AML-193 (cell line): ENCODE measurements at regions not wholly inside any gene's neighbourhood (a gene's known extent, or its start where the extent isn't known, plus 50 kb on each side); places are given as distances from the start of the nearest gene placed in this dataset.

Experiments
- DNase-seq, 2 experiments: peaks; one replicate each; lab custom pipeline; 2025; lab: John Stamatoyannopoulos, UW

DNA sequence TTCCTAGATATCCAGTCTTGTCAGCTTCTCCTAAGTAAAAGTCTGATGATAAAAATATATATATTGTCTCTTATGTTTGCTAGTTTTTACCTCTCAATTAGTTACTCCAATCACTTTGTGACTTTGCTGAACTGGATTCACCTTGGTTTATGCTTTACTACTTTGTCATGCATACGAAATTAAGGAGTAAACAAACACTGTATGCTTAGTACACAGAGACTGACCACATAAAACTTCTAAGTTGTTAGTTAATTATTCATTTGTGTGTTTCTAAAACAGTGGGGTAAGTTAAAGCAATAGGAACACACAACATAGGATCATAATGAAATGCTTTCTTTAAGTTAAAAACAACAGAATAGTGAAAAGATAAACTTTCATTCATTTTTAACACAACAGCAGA is 877.3 kb upstream of the MAP3K7 start:
- no peak for DNase-seq

DNA sequence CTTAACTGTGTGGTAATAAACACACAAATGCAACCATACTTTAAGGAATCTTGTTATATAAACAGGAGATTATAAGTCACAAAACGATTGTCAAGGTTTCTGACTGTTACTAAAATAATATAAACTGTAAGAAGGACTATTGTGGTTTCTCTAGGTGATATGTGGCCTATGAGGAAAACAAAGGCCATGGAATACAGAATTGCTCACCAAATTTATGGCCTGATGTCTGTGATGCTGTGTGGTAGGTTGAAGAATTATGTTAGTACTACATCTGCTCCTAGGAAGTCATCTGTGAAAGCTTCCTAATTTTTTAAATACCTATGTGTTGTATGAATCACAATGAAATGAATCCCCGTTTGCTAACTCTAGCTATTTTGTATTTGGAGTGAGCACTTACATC is 875.4 kb upstream of the MAP3K7 start:
- DNase-seq: no peak

DNA sequence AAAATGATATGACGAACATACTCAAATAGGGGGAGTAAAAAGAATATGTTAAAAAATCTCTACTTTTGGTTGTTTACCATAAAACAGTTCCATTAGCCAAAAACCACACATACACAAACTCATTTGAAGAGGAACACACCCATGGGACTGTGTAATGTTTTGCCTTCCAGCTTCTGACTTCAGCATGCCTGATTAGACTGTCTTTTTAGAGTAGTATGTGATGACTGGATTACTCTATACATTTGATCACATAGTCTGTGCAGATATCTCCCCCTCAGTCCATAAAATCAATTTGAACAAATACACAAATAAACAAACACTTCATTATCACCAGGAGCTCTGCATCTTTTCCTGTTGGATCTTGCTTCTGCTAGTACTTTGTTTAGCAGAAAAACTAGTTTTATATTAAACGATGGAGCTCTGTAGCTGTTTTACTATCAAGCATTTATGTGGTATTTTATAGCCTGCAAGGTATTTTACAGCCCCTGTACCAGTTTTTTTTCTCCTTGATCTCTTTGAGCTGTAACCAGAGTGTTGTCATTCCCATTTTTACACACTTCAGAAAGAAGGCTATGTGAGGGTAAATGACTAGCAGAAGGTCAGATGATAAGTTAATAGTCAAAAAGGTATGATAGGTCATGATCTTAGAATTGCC is 866.5 kb upstream of the MAP3K7 start:
- DNase-seq: no peak

DNA sequence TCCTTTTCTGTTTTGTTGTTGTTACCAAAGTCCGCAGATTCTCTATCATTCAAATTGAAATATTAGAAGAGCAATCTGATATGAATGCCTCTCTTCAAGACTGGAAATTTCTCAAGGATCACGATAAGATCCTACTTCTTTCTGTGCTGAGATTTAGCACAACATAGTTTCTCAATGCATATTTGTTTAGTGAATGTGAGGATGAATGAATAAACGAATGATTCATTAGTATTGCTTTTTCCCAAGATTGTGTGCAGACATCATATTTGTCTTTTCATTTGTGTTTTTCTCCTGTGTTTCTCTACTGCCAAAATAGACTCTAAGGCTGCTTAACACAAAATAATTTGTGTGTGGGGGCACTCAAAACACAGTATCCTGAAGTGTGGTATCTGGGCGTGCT is 862.7 kb upstream of the MAP3K7 start:
- DNase-seq: no peak

DNA sequence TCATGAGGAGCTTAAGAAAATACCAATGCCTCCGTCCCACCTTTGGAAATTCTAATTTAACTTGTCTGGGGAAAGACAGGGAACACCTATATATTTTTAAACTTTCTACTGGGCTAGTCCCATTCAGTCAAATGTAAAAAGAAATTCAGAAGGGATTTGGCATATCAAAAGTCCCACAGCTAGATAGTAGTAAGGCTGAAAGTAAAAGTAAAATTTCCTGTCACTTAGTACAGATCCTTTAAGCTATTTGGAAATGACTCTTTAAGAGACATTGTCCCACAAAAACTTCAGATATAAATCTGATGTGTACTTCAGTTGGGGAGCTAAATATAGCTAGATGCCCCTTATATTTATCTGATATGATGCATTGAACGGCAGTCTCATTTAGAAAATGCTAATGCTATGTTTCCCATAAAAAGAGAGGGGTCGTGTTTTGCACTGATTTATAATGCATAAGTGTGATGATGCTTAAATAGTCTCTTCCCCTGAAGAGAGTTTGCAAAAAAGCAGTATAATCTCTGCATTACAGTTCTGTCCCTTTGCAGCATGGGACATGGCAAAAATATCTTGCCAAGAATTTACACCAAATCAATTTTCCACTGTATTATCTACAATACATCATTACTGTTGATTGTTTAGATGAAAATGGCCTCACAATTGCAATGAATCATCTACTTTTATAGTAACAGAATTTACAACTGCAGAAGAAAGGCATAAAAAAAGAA is 860.8 kb upstream of the MAP3K7 start:
- no peak for DNase-seq

DNA sequence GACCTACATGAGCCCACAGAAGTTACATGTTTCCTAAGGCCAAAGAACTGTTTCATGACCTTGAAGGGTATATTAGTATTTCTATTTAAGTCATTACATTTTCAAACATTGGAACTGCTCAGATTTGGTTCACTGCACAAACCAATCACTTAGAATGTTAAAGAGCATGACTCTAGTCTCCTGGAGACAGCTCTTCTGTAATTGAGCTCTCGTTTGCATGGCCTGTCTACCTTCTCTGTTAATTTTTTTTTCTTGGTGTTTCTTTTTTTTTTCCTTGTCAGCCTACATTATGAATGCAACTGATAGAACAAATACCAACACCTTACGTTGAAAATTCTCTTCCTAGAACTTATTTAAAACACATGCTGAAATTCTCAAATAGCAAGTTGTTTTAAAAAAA is 860.2 kb upstream of the MAP3K7 start:
- no peak for DNase-seq

DNA sequence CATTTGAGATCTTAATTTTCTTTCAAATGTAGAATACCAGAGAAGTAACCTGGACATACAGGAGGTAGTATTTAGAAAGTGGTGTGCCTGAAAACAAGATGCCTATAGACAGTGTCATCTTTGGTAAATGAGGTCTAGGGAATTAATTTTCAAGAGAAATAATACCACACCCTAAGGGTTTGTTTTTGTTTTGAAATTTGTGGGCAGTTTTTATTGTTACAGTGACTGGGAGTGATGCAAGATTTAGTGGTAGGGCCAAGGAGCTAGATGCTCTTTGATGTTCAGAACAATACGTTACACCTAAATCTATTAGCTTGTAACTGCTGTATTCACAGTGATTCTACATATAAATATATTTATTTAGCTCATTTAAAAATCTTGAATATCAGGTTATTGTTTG is 856.5 kb upstream of the MAP3K7 start:
- DNase-seq: no peak

DNA sequence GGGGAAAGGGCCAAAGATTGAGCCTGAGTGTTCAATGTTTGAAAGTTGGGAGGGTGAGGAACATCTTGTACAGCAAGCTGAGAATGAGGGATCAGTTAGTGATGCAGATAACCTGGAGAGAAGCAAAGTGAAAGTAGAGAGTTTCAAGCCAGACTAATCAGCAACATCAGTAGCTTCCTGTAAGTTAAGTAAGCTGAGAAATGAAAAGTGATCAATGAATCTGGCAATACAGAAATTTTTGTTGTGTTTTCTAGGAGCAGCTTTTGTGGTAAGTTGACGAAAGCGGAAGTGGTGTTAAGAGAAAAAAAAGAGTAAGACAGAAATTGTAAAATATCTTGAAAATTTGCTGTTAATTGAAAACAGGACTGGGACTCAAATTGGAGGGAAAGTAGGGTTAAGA is 855.5 kb upstream of the MAP3K7 start:
- DNase-seq: no peak

DNA sequence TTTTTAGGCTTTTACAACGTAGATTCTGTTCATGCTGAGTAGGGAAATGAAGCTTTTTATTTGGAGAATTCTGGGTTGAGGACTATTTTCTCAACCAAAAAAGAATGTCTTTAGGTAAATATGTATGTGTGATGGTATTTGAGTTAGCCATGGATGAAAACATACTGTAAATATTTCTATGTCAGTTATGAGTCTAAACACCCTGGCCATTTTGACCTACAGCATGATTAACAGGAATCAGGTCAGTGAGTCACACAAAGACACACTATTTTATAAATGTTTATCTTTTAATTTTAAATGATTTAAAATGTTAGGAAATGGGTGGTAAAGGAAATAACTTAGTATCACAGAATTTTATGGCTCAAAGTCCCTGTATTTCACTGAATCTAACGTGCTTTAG is 851.7 kb upstream of the MAP3K7 start:
- no peak for DNase-seq

DNA sequence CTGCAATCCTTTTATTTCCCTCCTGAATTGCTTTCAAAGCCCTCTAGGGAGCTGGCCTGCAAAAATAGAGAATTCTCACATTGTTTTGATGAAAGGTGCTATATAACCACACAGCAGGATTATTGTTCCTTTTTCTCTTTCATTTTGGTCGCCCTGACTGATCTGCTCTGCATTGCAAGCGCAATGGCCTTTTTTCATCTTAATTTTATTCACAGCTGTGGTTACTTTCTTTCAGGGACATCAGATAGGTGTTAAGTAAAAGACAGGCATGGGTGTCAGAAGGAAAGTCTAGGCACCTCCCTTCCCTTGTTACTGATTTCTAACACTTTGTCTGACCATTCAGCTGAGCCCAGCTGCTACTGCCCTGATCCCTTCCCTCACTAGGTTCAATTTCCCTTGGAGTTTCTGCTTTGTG is 850.5 kb upstream of the MAP3K7 start:
- no peak for DNase-seq

DNA sequence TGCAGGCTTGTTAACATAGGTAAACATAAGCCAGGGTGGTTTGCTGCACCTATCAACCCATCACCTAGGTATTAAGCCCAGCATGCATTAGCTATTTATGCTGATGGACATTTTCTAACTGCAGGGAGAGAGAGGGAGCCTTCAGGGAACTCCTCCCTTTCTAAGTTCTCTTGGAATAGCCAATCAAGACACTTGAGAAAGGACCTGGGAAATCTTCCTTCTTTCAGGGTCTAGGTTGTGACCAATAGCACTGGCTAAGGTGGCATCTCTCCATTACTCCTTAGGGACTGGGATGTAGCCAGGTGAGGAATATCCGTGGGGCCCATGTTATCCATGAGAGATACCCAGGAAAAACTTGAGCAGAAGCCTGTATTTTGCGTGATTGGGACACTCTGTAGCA is 849.6 kb upstream of the MAP3K7 start:
- DNase-seq: no peak

DNA sequence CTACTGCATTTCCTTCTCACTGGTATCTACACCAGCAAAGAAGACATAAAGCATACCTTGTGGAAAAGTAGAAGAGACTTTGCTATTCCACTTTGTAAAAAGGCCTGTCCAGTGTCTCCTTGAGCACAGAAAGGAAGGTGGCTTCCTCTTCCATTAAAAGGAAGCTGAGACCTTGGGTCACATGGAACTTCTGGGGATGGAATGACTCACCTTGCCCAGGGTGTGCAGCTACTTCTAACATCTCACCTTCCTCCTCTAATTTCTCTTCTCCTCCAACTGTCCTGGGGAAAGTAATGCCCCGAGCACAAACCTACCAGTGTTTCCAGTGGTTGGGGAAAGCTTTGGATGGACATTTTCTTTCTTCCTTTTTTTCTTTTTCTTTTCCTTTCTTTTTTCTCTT is 848.8 kb upstream of the MAP3K7 start:
- no peak for DNase-seq

DNA sequence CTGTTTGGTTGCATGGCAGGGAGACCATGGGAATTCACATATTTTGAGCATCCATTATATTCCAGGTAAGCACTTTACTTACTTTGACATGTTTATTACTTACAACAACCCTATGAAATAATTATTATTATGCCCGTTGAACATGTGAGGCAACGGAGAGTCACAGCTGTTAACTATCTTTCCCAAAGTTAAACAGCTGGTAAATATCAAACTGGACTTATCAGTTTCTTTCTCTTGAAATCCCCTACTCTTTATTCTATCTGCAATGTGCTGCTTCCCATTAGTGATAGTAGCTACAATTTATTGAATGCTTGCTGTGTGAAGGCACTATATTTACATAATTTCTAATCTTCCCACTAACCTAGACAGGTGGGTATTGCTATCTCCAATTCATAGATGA is 847.7 kb upstream of the MAP3K7 start:
- DNase-seq: no peak

DNA sequence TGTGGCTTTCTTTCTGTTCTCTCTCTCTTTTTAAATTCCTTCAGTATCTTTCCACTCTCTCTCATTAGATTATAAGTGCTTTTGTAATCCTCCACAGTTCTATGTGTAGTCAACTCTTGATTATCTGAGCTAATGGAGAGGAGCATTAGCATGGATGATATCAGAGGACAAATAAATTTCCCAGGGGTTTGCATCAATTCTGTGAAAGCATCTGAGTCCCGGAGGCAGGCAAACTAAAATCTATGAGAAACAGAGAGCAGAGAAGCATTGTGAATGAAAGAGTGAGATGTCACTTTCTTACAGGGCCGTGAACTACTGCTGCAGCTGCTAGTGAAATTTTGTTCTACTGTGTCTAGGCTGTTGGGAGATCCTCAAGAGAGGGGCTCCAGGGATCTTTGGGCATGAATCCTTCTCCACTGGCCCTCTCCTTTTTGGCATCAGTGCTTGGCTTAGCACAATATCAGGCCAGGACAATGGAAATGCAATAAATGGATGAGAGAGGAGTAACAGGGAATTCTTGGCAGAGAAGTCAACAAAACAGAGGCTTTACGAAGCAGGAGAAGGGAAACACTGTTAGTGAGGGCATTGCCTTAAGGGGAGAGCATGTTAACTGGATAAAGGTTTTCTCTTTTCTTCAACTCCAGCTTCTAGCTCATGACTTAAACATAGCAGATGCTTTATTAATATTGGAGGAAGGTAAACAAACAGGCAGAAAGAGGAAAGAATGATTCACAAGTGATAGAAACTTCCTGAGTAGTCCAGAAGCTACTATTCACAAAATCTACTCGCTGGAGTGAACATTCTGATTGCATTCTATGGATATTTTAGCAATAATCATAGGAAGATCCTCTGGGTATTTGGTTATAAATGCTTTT is 847.0 kb upstream of the MAP3K7 start:
- no peak for DNase-seq

DNA sequence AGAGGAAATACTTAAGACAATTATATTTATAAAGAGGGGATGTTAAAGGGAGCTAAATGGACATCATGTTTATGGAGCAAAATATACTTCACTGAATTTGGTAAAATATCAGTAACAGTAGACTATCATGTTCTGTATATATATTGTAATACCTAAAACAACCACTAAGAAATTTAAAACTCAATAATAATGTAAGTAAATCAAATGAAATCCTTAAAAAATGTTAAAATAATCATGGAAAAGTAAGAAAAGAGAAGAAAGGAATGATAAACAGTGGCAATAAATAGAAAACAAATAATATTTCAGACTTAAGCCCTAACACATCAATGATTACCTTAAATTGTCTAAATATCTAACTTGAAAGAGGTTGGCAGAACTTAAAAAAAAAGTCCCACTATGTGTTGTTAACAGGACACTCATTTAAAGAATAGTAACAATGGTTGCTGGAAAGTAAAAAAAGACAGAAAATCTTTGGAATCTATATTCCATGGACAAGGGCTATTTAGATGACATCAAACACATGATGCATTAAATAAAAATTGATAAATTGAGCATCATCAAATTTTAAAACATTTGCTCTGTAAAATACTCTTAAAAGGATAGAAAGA is 842.2 kb upstream of the MAP3K7 start:
- DNase-seq: no peak

DNA sequence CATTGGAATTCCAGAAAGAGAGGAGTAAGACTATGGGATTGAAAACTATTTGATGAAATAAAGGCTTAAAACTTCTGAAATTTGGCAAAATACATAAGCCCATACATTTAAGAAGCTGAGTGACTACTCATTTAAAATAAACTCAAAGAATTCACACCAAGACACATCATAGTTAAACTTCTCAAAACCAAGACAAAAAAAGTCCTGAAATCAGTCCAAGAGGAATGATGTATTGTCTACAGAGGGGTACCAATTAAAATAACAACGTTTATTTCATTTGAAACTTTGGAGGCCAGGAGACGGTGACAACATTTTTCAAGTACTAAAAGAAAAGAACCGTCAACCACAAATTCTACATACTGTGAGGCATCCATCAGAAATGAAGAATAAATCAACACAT is 841.4 kb upstream of the MAP3K7 start:
- no peak for DNase-seq

DNA sequence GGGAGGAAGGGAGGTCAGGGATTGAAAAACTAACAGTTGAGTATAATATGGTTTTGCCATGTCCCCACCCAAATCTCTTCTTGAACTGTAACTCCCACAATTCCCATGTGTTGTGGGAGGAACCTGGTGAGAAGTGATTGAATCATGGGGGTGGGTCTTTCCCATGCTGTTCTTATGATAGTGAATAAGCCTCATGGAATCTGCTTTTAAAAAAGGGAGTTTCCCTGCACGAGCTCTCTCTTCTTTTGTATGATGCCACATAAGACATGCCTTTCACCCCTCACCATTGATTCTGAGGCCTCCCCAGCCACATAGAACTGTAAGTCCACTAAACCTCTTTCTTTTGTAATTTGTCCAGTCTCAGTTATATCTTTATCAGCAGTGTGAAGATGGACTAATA is 833.4 kb upstream of the MAP3K7 start:
- no peak for DNase-seq

DNA sequence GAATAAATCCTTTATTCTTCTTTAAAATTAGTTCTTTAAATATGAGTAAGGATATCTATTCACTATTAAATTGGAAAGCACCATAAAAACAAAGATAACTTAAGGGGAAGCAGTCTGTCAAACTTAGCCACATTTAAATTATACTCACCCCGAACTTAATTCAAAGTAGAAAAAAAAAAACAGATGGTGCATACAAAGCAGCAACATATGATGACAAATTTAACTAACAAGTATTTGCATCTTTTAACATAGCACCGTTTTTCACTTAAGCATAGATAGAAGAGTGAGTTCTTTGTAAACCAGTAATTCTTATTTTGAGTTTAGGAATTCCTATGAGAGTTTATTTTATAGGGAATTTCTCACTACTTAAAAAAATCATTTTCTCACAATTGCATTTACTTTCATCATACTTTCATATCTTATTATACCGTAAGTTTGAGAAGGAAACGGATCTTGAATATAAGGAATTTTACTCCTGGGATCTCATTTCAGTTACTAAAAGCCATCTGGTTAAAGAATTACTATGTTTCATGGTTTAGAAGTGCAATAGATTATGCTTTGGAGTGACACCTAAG is 828.2 kb upstream of the MAP3K7 start:
- DNase-seq: no peak

DNA sequence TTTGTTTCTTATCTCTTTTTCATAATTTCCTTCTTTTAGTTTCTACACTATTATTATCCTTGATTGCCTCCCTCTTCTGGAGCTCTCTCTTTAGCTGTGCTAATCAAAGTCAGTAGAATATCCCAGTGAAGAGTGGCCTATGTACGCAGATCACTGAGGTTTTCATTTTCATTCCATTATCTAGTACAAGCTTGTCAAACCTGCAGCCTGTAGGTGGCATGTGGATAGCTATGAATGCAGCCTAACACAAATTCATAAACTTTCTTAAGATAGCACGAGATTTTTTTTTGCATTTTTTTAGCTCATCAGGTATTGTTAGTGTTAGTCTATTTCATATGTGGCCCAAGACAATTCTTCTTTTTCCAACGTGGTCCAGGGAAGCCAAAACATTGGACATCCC is 825.7 kb upstream of the MAP3K7 start:
- no peak for DNase-seq

DNA sequence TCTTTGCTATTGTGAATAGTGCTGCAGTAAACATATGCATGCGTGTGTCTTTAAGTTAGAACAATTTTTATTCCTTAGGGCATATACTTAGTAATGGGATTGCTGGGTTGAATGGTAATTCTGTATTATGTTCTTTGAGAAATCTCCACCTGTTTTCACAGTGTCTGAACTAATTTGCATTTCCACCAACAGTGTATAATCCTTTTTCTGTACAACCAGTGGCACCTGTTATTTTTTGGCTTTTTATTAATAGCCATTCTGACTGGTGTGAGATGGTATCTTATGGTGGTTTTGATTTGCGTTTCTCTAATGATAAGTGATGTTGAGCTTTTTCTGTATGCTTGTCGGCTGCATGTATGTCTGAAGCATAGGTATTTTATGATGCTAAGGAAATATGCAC is 820.8 kb upstream of the MAP3K7 start:
- DNase-seq: no peak

DNA sequence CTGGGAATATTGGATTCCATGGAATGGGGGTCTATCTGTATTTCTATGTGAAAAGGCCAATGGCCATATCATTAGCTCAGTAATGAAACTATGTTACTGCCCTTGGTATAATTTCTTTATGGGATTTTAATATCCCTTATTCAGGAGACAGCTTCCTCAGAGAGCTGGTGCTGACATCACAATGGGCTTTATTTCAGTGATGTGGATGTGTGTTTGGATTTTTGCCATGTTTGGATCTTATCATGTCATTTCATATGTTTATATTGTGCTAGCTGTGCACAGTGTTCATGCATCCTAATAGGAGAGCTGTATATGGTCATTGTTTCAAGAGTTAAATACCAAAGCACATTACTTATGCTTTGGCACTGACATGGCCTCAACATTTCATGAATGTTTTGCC is 806.1 kb upstream of the MAP3K7 start:
- no peak for DNase-seq

DNA sequence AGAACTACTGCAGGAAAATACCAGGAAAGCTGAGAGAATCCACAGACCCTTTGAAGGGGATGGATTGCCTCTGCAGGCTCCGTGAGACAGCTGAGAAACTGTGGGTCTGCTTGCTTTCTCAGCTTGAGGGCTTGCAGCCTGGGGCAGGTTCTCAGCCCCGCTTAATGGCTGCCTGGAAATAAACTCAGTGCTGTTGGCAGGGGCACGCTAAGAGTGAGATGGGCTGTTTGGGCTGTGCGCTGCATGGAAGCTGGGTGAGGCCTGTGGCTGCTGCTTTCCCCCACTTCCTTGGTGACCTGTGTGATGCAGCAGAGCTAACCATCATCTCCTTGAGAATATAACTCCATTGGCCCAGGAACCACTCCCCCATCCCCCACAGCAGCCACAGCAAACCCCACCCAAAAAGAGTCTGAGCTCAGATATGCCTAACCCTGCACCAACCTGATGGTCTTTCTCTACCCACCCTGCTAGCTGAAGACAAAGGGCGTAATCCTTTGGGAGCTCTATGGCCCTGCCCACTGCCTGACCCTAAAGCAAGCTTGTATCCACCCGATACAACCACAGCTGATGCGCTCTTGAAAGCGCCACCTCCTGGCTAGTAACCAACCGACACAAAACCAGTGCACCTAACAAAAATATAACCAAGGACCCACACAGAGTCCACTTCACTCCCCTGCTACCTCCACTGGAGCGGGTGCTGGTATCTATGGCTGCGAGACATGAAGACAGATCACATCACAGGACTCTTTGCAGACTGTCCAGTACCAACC is 800.6 kb upstream of the MAP3K7 start:
- no peak for DNase-seq
